HEK293T (cell line): ENCODE measurements at regions not wholly inside any gene's neighbourhood (a gene's known extent, or its start where the extent isn't known, plus 50 kb on each side); places are given as distances from the start of the nearest gene placed in this dataset.

ENCODE experiments used
- BHLHE40 ChIP-seq: fragments of 450-650 bp; IDR thresholded peaks from 2 replicates; pipeline ENCODE4 v1.6.1; 2016; ENCODE audit warnings: mild to moderate bottlenecking, moderate library complexity, borderline replicate concordance
- CTBP1 ChIP-seq: fragments of 450-650 bp; IDR thresholded peaks from 2 replicates; pipeline ENCODE4 v1.6.1; 2016; ENCODE audit warnings: borderline replicate concordance
- ELF4 ChIP-seq: fragments of 450-650 bp; IDR thresholded peaks from 2 replicates; pipeline ENCODE4 v1.6.1; 2017; ENCODE audit warnings: antibody characterized with exemption
- FOXA1 ChIP-seq: fragments of 450-650 bp; IDR thresholded peaks from 2 replicates; pipeline ENCODE4 v1.6.1; 2016; ENCODE audit warnings: mild to moderate bottlenecking
- FOXM1 ChIP-seq: fragments of 450-650 bp; IDR thresholded peaks from 2 replicates; pipeline ENCODE4 v1.6.1; 2017; ENCODE audit warnings: mild to moderate bottlenecking, borderline replicate concordance
- HDGF ChIP-seq: fragments of 450-650 bp; IDR thresholded peaks from 2 replicates; pipeline ENCODE4 v1.6.1; 2017; ENCODE audit warnings: antibody characterized with exemption, borderline replicate concordance
- L3MBTL2 ChIP-seq: fragments of 450-650 bp; conservative IDR thresholded peaks from 2 replicates; pipeline ENCODE4 v1.6.1; 2016; ENCODE audit warnings: mild to moderate bottlenecking
- LEF1 ChIP-seq: fragments of 450-650 bp; IDR thresholded peaks from 2 replicates; pipeline ENCODE4 v1.6.1; 2017; ENCODE audit warnings: mild to moderate bottlenecking, borderline replicate concordance
- NFRKB ChIP-seq: fragments of 450-650 bp; IDR thresholded peaks from 2 replicates; pipeline ENCODE4 v1.6.1; 2016; ENCODE audit warnings: mild to moderate bottlenecking, moderate library complexity
- PKNOX1 ChIP-seq: fragments of 450-650 bp; IDR thresholded peaks from 2 replicates; pipeline ENCODE4 v1.6.1; 2016
- SP1 ChIP-seq: fragments of 450-650 bp; IDR thresholded peaks from 2 replicates; pipeline ENCODE4 v1.6.1; 2017
- SUZ12 ChIP-seq: fragments of 450-650 bp; IDR thresholded peaks from 2 replicates; pipeline ENCODE4 v1.6.1; 2016; ENCODE audit warnings: mild to moderate bottlenecking
- TARDBP ChIP-seq: fragments of 450-650 bp; IDR thresholded peaks from 2 replicates; pipeline ENCODE4 v1.6.1; 2016
- ZNF384 ChIP-seq: fragments of 450-650 bp; IDR thresholded peaks from 2 replicates; pipeline ENCODE4 v1.6.1; 2016

- TF ChIP-seq CTBP1 (no peak), ZNF384 (no peak), BHLHE40 (no peak), SUZ12 (no peak), HDGF (no peak), FOXM1 (no peak), SP1 (no peak), FOXA1 (no peak), L3MBTL2 (no peak), NFRKB (no peak), ELF4 (no peak), PKNOX1 (no peak), LEF1 (no peak), TARDBP (no peak)
Observed at GRCh38 chr5:164253764-164254163, 748.3 kb downstream of the MAT2B start.
